AG09319 (cell line): ENCODE measurements at regions not wholly inside any gene's neighbourhood (a gene's known extent, or its start where the extent isn't known, plus 50 kb on each side); places are given as distances from the start of the nearest gene placed in this dataset.

Experiments used
- DNase-seq: peaks from one replicate; pipeline ENCODE4 v3.0.0-alpha.2; 2010; ENCODE audit warnings: low read depth; ENCODE audit errors: extremely low read depth
- CTCF ChIP-seq: IDR thresholded peaks from 2 replicates; pipeline ENCODE4 v1.5.1; 2011; ENCODE audit warnings: low read depth, mild to moderate bottlenecking, inconsistent platforms, low read length, moderate library complexity

GRCh38 chr18:25445430-25445829 lies 93.5 kb upstream of the ZNF521 start:
- DNase-seq = no peak
- TF ChIP-seq CTCF = no peak

GRCh38 chr18:25443776-25444175 lies 91.8 kb upstream of the ZNF521 start:
- TF ChIP-seq CTCF = no peak
- DNase-seq = no peak

GRCh38 chr18:25435149-25435782 lies 83.3 kb upstream of the ZNF521 start:
- DNase-seq = no peak
- no peak for TF ChIP-seq CTCF

GRCh38 chr18:25434745-25435144 lies 82.8 kb upstream of the ZNF521 start:
- DNase-seq = no peak
- no peak for TF ChIP-seq CTCF

GRCh38 chr18:25433590-25433989 lies 81.6 kb upstream of the ZNF521 start:
- TF ChIP-seq CTCF = no peak
- DNase-seq = no peak

GRCh38 chr18:25425024-25425423 lies 73.1 kb upstream of the ZNF521 start:
- TF ChIP-seq CTCF = no peak
- no peak for DNase-seq

- TF ChIP-seq CTCF = no peak
- no peak for DNase-seq
Observed at GRCh38 chr18:25423760-25424159, 71.8 kb upstream of the ZNF521 start.
